Right lobe of liver (tissue), 4 donors: ENCODE measurements at regions not wholly inside any gene's neighbourhood (a gene's known extent, or its start where the extent isn't known, plus 50 kb on each side); places are given as distances from the start of the nearest gene placed in this dataset.

Experiments used
- CTCF ChIP-seq, 4 donors: fragments of 200-600 bp in 3 of 4; fragments of 450-650 bp in 1 of 4; IDR thresholded peaks; one replicate each; pipeline versions ENCODE4 v1.5.1 to v1.8.0; 2016 to 2022; ENCODE audit warnings: antibody characterized with exemption in 4 of 4, mild to moderate bottlenecking in 2 of 4
- POLR2A ChIP-seq: fragments of 450-650 bp; IDR thresholded peaks from one replicate; pipeline ENCODE4 v1.6.1; 2017; ENCODE audit warnings: antibody characterized with exemption, mild to moderate bottlenecking
- donor health status: DM: no; HTN: no; CAD: no.
- donor health status: DM: no; HTN: no; CAD: no.
- donor health status: DM: no; HTN: yes; CAD: no.

GRCh38 chr2:55999790-56000189, 76.2 kb upstream of the EFEMP1 start:
- TF ChIP-seq CTCF (IDR thresholded peaks at IDR 0.05) (no peak), POLR2A (no peak)
